Neural cell (in vitro differentiated cells): ENCODE measurements at regions not wholly inside any gene's neighbourhood (a gene's known extent, or its start where the extent isn't known, plus 50 kb on each side); places are given as distances from the start of the nearest gene placed in this dataset.

Experiments
- H2AFZ ChIP-seq: fragments of 200-600, 300-800 bp; sonication (generic), shearing (Covaris generic); 2 replicates; pipeline ENCODE4 v1.6.0; 2014; ENCODE audit warnings: low read depth, mild to moderate bottlenecking, antibody characterized with exemption, low read length, moderate library complexity
- H3F3A ChIP-seq: fragments of 200-600 bp; shearing (Covaris generic); 2 replicates; pipeline ENCODE4 v1.6.1; 2016; ENCODE audit warnings: mild to moderate bottlenecking, moderate library complexity, mixed read lengths, antibody characterized with exemption, low read length; ENCODE audit not compliant: insufficient read depth, poor library complexity, severe bottlenecking
- H3K27ac ChIP-seq: fragments of 200-600, 300-800 bp; sonication (generic), shearing (Covaris generic); 2 replicates; pipeline ENCODE4 v1.5.1; 2014; ENCODE audit warnings: mild to moderate bottlenecking, low read length, moderate library complexity
- H3K27me3 ChIP-seq: fragments of 300-800, 200-600 bp; sonication (generic), shearing (Covaris generic); 2 replicates; pipeline ENCODE4 v1.6.0; 2014; ENCODE audit warnings: mild to moderate bottlenecking, low read depth, low read length, moderate library complexity; ENCODE audit not compliant: insufficient read depth
- H3K36me3 ChIP-seq: fragments of 300-800, 200-600 bp; sonication (generic), shearing (Covaris generic); 2 replicates; pipeline ENCODE4 v1.5.1; 2014; ENCODE audit warnings: mild to moderate bottlenecking, antibody characterized with exemption, low read length, moderate library complexity; ENCODE audit not compliant: insufficient read depth
- H3K4me2 ChIP-seq: fragments of 300-800, 200-600 bp; sonication (generic), shearing (Covaris generic); 2 replicates; pipeline ENCODE4 v1.6.0; 2014; ENCODE audit warnings: mild to moderate bottlenecking, low read length
- H3K4me3 ChIP-seq: fragments of 300-800, 200-600 bp; sonication (generic), shearing (Covaris generic); 2 replicates; pipeline ENCODE4 v1.5.1; 2014; ENCODE audit warnings: mild to moderate bottlenecking, low read length, moderate library complexity
- H3K79me2 ChIP-seq: fragments of 200-600 bp; shearing (Covaris generic); replicated peaks from 2 replicates; pipeline ENCODE4 v1.6.0; 2014; ENCODE audit warnings: mild to moderate bottlenecking, low read length, moderate library complexity; ENCODE audit not compliant: insufficient read depth
- H3K9ac ChIP-seq: fragments of 300-800, 200-600 bp; sonication (generic), shearing (Covaris generic); 2 replicates; pipeline ENCODE4 v1.6.1; 2016; ENCODE audit warnings: mild to moderate bottlenecking, low read length, mixed read lengths
- H3K9me2 ChIP-seq: fragments of 200-600 bp; shearing (Covaris generic); 2 replicates; pipeline ENCODE4 v1.6.1; 2016; ENCODE audit warnings: mild to moderate bottlenecking, low read length, mixed read lengths; ENCODE audit not compliant: insufficient read depth
- H3K9me3 ChIP-seq: fragments of 200-600, 300-800 bp; sonication (generic), shearing (Covaris generic); 2 replicates; pipeline ENCODE4 v1.6.1; 2016; ENCODE audit warnings: mild to moderate bottlenecking, mixed run types, low read length, moderate library complexity, mixed read lengths
- H4K20me1 ChIP-seq: fragments of 200-600 bp; shearing (Covaris generic); 2 replicates; pipeline ENCODE4 v1.6.1; 2016; ENCODE audit warnings: mild to moderate bottlenecking, mixed run types; ENCODE audit not compliant: insufficient read depth
- EP300 ChIP-seq: fragments of 450-650 bp; conservative IDR thresholded peaks from 2 replicates; pipeline ENCODE4 v1.6.1; 2014; ENCODE audit warnings: antibody characterized with exemption, mild to moderate bottlenecking, moderate library complexity; ENCODE audit not compliant: poor library complexity, severe bottlenecking
- EZH2 ChIP-seq: fragments of 200-600, 300-800 bp; shearing (Covaris generic), sonication (generic); IDR thresholded peaks from 2 replicates; pipeline ENCODE4 v1.6.1; 2014; ENCODE audit warnings: antibody characterized with exemption, low read length, borderline replicate concordance, mild to moderate bottlenecking; ENCODE audit not compliant: insufficient read depth, poor library complexity, severe bottlenecking
- MXI1 ChIP-seq: fragments of 450-650 bp; conservative IDR thresholded peaks from 2 replicates; pipeline ENCODE4 v1.6.1; 2014; ENCODE audit warnings: antibody characterized with exemption, mild to moderate bottlenecking; ENCODE audit not compliant: poor library complexity, severe bottlenecking
- POLR2AphosphoS5 ChIP-seq: IDR thresholded peaks from 2 replicates; pipeline ENCODE4 v1.6.1; 2012
- RAD21 ChIP-seq: fragments of 450-650 bp; conservative IDR thresholded peaks from 2 replicates; pipeline ENCODE4 v1.6.1; 2014; ENCODE audit warnings: antibody characterized with exemption, mild to moderate bottlenecking, moderate library complexity
- REST ChIP-seq: IDR thresholded peaks from 2 replicates; pipeline ENCODE4 v1.6.1; 2012; ENCODE audit warnings: borderline replicate concordance
- SMC3 ChIP-seq: fragments of 450-650 bp; conservative IDR thresholded peaks from 2 replicates; pipeline ENCODE4 v1.6.1; 2014; ENCODE audit warnings: antibody characterized with exemption, mild to moderate bottlenecking, moderate library complexity; ENCODE audit not compliant: poor library complexity
- TAF1 ChIP-seq: IDR thresholded peaks from 2 replicates; pipeline ENCODE4 v1.6.1; 2012; ENCODE audit warnings: low read depth
- TF ChIP-seq, protein P1 (sequence below): fragments of 450-650 bp; IDR thresholded peaks from 2 replicates; pipeline ENCODE4 v1.5.1; 2014; ENCODE audit warnings: antibody characterized with exemption, mild to moderate bottlenecking, moderate library complexity; ENCODE audit not compliant: poor library complexity, severe bottlenecking

DNA sequence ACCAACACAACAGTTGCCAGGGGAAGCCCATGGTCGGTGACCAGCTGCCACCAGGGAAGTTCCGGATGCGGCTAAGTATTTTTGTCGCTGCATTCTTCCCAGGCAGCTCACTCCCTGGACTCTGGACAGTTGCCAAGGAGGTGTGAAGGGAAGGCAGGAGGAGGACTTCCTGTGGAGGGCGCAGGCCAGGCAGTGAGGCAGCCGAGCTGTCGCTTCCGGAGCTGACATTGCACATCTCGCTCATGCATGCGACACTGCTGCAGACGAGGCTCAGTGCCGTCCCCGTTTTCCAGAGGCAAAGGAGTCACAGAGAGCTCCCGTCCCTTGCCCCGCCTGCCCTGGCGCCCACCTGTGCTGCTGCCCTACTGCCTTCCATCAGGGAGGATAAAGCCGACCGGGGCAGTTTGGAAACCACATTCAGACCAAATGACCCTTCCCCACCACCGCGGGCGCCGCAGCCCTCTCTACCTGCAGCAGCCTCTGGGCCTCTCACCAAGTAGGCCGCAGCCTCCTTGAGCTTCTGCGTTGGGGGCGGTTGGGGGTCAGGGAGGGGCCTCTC, 81.4 kb downstream of the NENF start:
- Histone ChIP-seq H3K79me2 (no peaks in the 10 kb centered on the region), H4K20me1 (no peaks in the 10 kb centered on the region), H3K4me2 (no peak overlapping the region), H3K9me3 (no peaks in the 10 kb centered on the region), H3F3A (no peaks in the 10 kb centered on the region), H3K9me2 (no peaks in the 10 kb centered on the region), H3K4me3 (no peak overlapping the region), H3K36me3 (no peaks in the 10 kb centered on the region), H2AFZ (no peak overlapping the region), H3K27me3 (peaks cover 5% of the 10 kb centered on the region), H3K9ac (no peak overlapping the region), H3K27ac (no peak overlapping the region)
- TF ChIP-seq POLR2AphosphoS5, result no peak
- TF ChIP-seq, protein P1, sequence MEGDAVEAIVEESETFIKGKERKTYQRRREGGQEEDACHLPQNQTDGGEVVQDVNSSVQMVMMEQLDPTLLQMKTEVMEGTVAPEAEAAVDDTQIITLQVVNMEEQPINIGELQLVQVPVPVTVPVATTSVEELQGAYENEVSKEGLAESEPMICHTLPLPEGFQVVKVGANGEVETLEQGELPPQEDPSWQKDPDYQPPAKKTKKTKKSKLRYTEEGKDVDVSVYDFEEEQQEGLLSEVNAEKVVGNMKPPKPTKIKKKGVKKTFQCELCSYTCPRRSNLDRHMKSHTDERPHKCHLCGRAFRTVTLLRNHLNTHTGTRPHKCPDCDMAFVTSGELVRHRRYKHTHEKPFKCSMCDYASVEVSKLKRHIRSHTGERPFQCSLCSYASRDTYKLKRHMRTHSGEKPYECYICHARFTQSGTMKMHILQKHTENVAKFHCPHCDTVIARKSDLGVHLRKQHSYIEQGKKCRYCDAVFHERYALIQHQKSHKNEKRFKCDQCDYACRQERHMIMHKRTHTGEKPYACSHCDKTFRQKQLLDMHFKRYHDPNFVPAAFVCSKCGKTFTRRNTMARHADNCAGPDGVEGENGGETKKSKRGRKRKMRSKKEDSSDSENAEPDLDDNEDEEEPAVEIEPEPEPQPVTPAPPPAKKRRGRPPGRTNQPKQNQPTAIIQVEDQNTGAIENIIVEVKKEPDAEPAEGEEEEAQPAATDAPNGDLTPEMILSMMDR, result no peak
- TF ChIP-seq SMC3, result no peak
- TF ChIP-seq MXI1, result no peak
- no peak for TF ChIP-seq EZH2

DNA sequence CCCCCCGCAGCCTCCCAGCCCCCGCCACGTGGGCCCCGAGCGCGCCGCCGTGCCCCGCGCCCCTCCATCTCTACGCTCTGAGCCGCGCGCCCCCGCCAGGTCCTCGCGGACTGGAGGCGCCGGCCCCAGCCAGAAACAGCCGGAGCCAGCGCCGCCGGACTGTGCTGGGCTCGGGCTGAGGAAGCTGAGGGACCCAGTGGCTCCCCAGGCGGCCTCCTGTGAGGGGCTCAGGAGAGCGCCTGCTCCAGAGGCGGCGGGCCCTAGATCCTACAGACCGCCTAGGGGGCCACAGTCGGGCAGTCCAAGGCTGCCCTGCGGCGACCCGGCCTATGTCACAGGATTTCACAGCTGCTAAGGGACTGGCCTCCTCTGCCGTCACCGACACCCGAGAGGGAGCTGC, 82.1 kb downstream of the NENF start:
- no peak overlapping the region for H2AFZ ChIP-seq
- H3K9me3 ChIP-seq, result no peaks in the 10 kb centered on the region
- no peak for TF ChIP-seq REST
- no peak for TF ChIP-seq TAF1
- no peak for TF ChIP-seq SMC3
- no peak for TF ChIP-seq MXI1
- no peak for TF ChIP-seq EZH2
- TF ChIP-seq RAD21, result no peak
- no peak for TF ChIP-seq POLR2AphosphoS5
- TF ChIP-seq, protein P1, result no peak
- no peak for TF ChIP-seq EP300
- peaks cover 5% of the 10 kb centered on the region for H3K27me3 ChIP-seq
- no peak overlapping the region for H3K4me2 ChIP-seq
- no peak overlapping the region for H3K27ac ChIP-seq
- H3K79me2 ChIP-seq, result no peaks in the 10 kb centered on the region
- H4K20me1 ChIP-seq, result no peaks in the 10 kb centered on the region
- no peak overlapping the region for H3K4me3 ChIP-seq
- no peaks in the 10 kb centered on the region for H3K36me3 ChIP-seq
- H3K9ac ChIP-seq, result no peak overlapping the region
- H3F3A ChIP-seq, result no peaks in the 10 kb centered on the region
- H3K9me2 ChIP-seq, result no peaks in the 10 kb centered on the region
